OCI-LY7 (cell line): ENCODE measurements at regions not wholly inside any gene's neighbourhood (a gene's known extent, or its start where the extent isn't known, plus 50 kb on each side); places are given as distances from the start of the nearest gene placed in this dataset.

Source experiments
- BruUV-seq: library from RNA; stranded (reverse); fragments of 400-500 nt; replicated peaks from 2 replicates; lab custom pipeline; 2021; lab: Mats Ljungman, UMichigan
- CTCF ChIA-PET: fragments of 300-600 bp; sonication (Branson Sonifier 250); formaldehyde crosslinking; loops from one replicate; lab custom pipeline; 2022; ENCODE audit warnings: antibody characterized with exemption; ENCODE audit not compliant: unreplicated experiment; lab: Charles Lee
- POLR2A ChIA-PET: fragments of 300-600 bp; sonication (Branson Sonifier 250); formaldehyde crosslinking; loops from one replicate; lab custom pipeline; 2022; ENCODE audit warnings: antibody characterized with exemption; lab: Charles Lee
- DNase-seq: peaks from one replicate; pipeline ENCODE4 v3.0.0-alpha.2; 2015; ENCODE audit warnings: low spot score
- H2AFZ ChIP-seq: fragments of 200-600 bp; sonication (generic), shearing (Covaris generic); 2 replicates; pipeline ENCODE4 v1.6.1; 2014; ENCODE audit warnings: mild to moderate bottlenecking, antibody characterized with exemption, low read length, moderate library complexity
- H3K27ac ChIP-seq: fragments of 200-600 bp; sonication (generic); 2 replicates; pipeline ENCODE4 v1.5.1; 2014; ENCODE audit warnings: mixed run types, low read depth, mild to moderate bottlenecking, moderate library complexity, low read length, inconsistent platforms; ENCODE audit not compliant: poor library complexity, severe bottlenecking
- H3K36me3 ChIP-seq: fragments of 200-600 bp; sonication (generic); 2 replicates; pipeline ENCODE4 v1.6.1; 2014; ENCODE audit warnings: mild to moderate bottlenecking, antibody characterized with exemption, low read length, moderate library complexity, mixed read lengths; ENCODE audit not compliant: insufficient read depth
- H3K4me1 ChIP-seq: fragments of 200-600 bp; sonication (generic); 2 replicates; pipeline ENCODE4 v1.5.1; 2014; ENCODE audit warnings: mild to moderate bottlenecking, low read length; ENCODE audit not compliant: insufficient read depth, poor library complexity, severe bottlenecking
- H3K4me2 ChIP-seq: fragments of 200-600 bp; sonication (generic); 2 replicates; pipeline ENCODE4 v1.6.1; 2014; ENCODE audit warnings: mild to moderate bottlenecking, low read length
- H3K4me3 ChIP-seq: fragments of 200-600 bp; sonication (generic); 2 replicates; pipeline ENCODE4 v1.5.1; 2014; ENCODE audit warnings: mild to moderate bottlenecking, low read depth, low read length; ENCODE audit not compliant: poor library complexity, severe bottlenecking
- H3K79me2 ChIP-seq: fragments of 200-600 bp; sonication (generic); 2 replicates; pipeline ENCODE4 v1.6.1; 2016; ENCODE audit warnings: low read depth, mild to moderate bottlenecking, low read length, moderate library complexity, mixed read lengths; ENCODE audit not compliant: insufficient read depth
- H3K9me2 ChIP-seq: fragments of 200-600 bp; sonication (generic); 2 replicates; pipeline ENCODE4 v1.6.1; 2016; ENCODE audit warnings: mild to moderate bottlenecking, low read length, mixed read lengths; ENCODE audit not compliant: insufficient read depth
- H3K9me3 ChIP-seq: fragments of 200-600 bp; sonication (generic); 2 replicates; pipeline ENCODE4 v1.6.1; 2014; ENCODE audit warnings: mild to moderate bottlenecking, mixed run types, low read length, mixed read lengths
- H4K20me1 ChIP-seq: fragments of 200-600 bp; sonication (generic); 2 replicates; pipeline ENCODE4 v1.6.1; 2014; ENCODE audit warnings: mild to moderate bottlenecking, antibody characterized with exemption, low read length, moderate library complexity, mixed read lengths; ENCODE audit not compliant: insufficient read depth
- EZH2phosphoT487 ChIP-seq: fragments of 200-600 bp; sonication (generic); IDR thresholded peaks from 2 replicates; pipeline ENCODE4 v1.6.1; 2018; ENCODE audit warnings: low read depth, borderline replicate concordance, mild to moderate bottlenecking, mixed run types, antibody characterized with exemption, low read length, moderate library complexity, mixed read lengths
- intact Hi-C: fragments of 100-400 bp; cut with micrococcal nuclease; formaldehyde crosslinking; loops from one replicate; pipeline ENCODE4 v1.10.0; 2022; ENCODE audit not compliant: unreplicated experiment
- TF ChIP-seq, protein P1 (sequence below): fragments of 200-600 bp; sonication (generic); conservative IDR thresholded peaks from 2 replicates; pipeline ENCODE4 v1.5.1; 2014; ENCODE audit warnings: mild to moderate bottlenecking, antibody characterized with exemption, low read length, moderate library complexity, mixed read lengths

DNA sequence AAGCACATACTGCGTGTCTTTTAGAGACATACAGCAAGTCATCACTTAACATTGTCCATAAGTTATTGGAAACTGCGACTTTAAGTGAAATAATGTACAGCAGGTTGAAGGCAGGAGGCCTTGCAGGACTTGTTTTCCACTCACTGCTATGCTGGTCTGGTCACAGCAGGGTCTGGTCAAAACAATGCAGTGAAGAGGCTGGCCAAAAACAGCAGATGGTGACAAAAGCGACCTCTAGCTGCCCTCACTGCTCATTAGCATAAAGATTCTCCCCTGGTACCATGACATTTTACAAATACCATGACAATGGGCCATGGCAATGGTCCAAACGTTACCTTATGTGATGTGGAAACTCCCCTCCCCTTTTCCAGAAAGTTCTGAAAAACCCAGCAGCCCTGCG, 1283.6 kb downstream of the FSTL5 start:
- no peaks in the 10 kb centered on the region for H3K36me3 ChIP-seq
- no TSS peak for BruUV-seq
- H3K79me2 ChIP-seq, result no peaks in the 10 kb centered on the region
- no peak for TF ChIP-seq EZH2phosphoT487
- TF ChIP-seq, protein P1, sequence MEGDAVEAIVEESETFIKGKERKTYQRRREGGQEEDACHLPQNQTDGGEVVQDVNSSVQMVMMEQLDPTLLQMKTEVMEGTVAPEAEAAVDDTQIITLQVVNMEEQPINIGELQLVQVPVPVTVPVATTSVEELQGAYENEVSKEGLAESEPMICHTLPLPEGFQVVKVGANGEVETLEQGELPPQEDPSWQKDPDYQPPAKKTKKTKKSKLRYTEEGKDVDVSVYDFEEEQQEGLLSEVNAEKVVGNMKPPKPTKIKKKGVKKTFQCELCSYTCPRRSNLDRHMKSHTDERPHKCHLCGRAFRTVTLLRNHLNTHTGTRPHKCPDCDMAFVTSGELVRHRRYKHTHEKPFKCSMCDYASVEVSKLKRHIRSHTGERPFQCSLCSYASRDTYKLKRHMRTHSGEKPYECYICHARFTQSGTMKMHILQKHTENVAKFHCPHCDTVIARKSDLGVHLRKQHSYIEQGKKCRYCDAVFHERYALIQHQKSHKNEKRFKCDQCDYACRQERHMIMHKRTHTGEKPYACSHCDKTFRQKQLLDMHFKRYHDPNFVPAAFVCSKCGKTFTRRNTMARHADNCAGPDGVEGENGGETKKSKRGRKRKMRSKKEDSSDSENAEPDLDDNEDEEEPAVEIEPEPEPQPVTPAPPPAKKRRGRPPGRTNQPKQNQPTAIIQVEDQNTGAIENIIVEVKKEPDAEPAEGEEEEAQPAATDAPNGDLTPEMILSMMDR, result no peak
- CTCF ChIA-PET, result no interaction called here
- no peak overlapping the region for H3K4me2 ChIP-seq
- H4K20me1 ChIP-seq, result no peaks in the 10 kb centered on the region
- no peak overlapping the region for H3K4me3 ChIP-seq
- no peaks in the 10 kb centered on the region for H3K9me2 ChIP-seq
- intact Hi-C loops, result no loop called here
- no peak for DNase-seq
- H3K27ac ChIP-seq, result no peak overlapping the region
- no peaks in the 10 kb centered on the region for H3K9me3 ChIP-seq
- H3K4me1 ChIP-seq, result no peaks in the 10 kb centered on the region
- POLR2A ChIA-PET, result no interaction called here
- H2AFZ ChIP-seq, result no peak overlapping the region

DNA sequence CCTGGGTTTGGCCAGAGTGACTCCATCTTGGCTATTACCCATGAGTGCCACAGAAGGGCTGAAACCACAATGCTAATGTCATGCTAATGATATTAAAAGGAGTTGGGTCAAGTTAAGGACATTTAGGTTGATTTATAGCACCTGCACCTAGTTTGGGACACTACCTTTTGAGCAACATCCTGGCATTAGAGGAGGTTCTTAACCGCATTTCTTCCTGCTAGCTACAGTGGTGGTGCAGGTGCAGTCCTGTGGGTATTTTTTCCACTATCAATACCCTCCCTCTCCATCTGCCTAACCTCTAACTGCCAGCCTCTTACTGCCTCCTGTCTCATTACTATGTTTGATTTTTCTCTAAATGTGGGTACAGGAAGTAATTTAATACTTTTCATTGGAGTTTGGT, 1276.1 kb downstream of the FSTL5 start:
- Histone ChIP-seq H3K4me3 (no peak overlapping the region), H3K27ac (no peak overlapping the region), H3K79me2 (no peaks in the 10 kb centered on the region), H3K9me3 (no peaks in the 10 kb centered on the region), H4K20me1 (no peaks in the 10 kb centered on the region), H3K4me2 (no peak overlapping the region), H3K36me3 (no peaks in the 10 kb centered on the region), H2AFZ (no peak overlapping the region), H3K9me2 (no peaks in the 10 kb centered on the region), H3K4me1 (no peaks in the 10 kb centered on the region)
- intact Hi-C loops, result no loop called here
- ChIA-PET CTCF (no interaction called here), POLR2A (interaction anchor here (0.8 kb wide), 1 partner anchor 31 kb away, joined by 4 read pairs; no protein-coding TSS in a partner anchor)
- no peak for TF ChIP-seq EZH2phosphoT487
- TF ChIP-seq, protein P1, result no peak
- no peak for DNase-seq
- no TSS peak for BruUV-seq

DNA sequence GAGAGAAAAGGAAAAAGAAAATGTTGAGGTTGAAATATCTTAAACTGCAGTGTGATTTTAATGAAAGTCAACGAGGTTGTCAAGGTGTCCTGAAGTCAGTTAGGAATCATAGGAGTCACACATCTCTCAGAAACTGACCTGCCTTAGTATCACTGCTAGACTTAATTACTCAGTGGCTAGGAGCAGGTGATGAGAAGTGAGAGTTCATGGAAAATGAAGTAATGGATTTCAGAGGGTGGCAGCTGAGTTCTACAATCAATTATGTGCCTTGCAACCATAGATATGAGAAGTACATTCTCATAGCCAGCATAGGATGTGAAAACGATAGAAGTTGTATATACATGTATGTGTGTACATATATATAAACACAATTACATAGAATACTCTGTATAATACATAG, 1269.7 kb downstream of the FSTL5 start:
- ChIA-PET CTCF (no interaction called here), POLR2A (no interaction called here)
- no peak overlapping the region for H3K4me3 ChIP-seq
- no peaks in the 10 kb centered on the region for H3K4me1 ChIP-seq
- H2AFZ ChIP-seq, result no peak overlapping the region
- H4K20me1 ChIP-seq, result no peaks in the 10 kb centered on the region
- no peaks in the 10 kb centered on the region for H3K9me3 ChIP-seq
- no peaks in the 10 kb centered on the region for H3K9me2 ChIP-seq
- no peaks in the 10 kb centered on the region for H3K36me3 ChIP-seq
- TF ChIP-seq, protein P1, result no peak
- TF ChIP-seq EZH2phosphoT487, result no peak
- no TSS peak for BruUV-seq
- H3K79me2 ChIP-seq, result no peaks in the 10 kb centered on the region
- intact Hi-C loops, result no loop called here
- no peak for DNase-seq
- no peak overlapping the region for H3K4me2 ChIP-seq
- H3K27ac ChIP-seq, result no peak overlapping the region
